ENCODE measurements at regions not wholly inside any gene's neighbourhood (a gene's known extent, or its start where the extent isn't known, plus 50 kb on each side); places are given as distances from the start of the nearest gene placed in this dataset.

- no peaks in the 10 kb centered on the region for H3K9me3 ChIP-seq (ENCODE audit: insufficient read depth in 2 of 2, low read depth in 1 of 2, low read length in 1 of 2)
- H3K23ac ChIP-seq (ENCODE audit: insufficient read length) = no peak overlapping the region
- H3K56ac ChIP-seq (replicated peaks; ENCODE audit: insufficient read length, low read depth, low read length) = no peak overlapping the region
- H3K9ac ChIP-seq (replicated peaks in 1 of 4; ENCODE audit: extremely low read depth in 1 of 4, low read depth in 3 of 4, low read length in 3 of 4) = no peak overlapping the region
- no peak overlapping the region for H2BK20ac ChIP-seq (ENCODE audit: low read length)
- no peak overlapping the region for H2BK15ac ChIP-seq (ENCODE audit: low read length)
- FAIRE-seq (no peak), DNase-seq (ENCODE audit: low read depth in 1 of 2, low spot score in 2 of 2) (no peak)
- H3K4me2 ChIP-seq (ENCODE audit: insufficient read depth in 1 of 2, low read depth in 2 of 2, low read length in 2 of 2) = no peak overlapping the region
- H3K27me3 ChIP-seq (replicated peaks in 1 of 4; ENCODE audit: control insufficient read depth in 3 of 4, extremely low read depth in 1 of 4, insufficient read depth in 3 of 4, low read length in 3 of 4) = no peaks in the 10 kb centered on the region
- POLR2A ChIA-PET (ENCODE audit: partially characterized antibody) = no interaction called here
- H4K91ac ChIP-seq (replicated peaks; ENCODE audit: insufficient read length, low read length) = no peak overlapping the region
- H2BK12ac ChIP-seq (ENCODE audit: low read depth, low read length) = no peak overlapping the region
- H4K5ac ChIP-seq (ENCODE audit: insufficient read length, low read depth, low read length) = no peak overlapping the region
- H3K4me3 ChIP-seq (ENCODE audit: extremely low read depth in 1 of 4, insufficient read depth in 2 of 4, low read depth in 3 of 4, low read length in 4 of 4) = no peak overlapping the region
- no peak overlapping the region for H2AFZ ChIP-seq (ENCODE audit: low read length)
- H3K4ac ChIP-seq (replicated peaks; ENCODE audit: insufficient read length, low read depth, low read length) = no peak overlapping the region
- no peak overlapping the region for H2AK5ac ChIP-seq (ENCODE audit: low read depth, low read length)
- H3K23me2 ChIP-seq (ENCODE audit: low read depth, low read length) = no peaks in the 10 kb centered on the region
- H3K36me3 ChIP-seq (ENCODE audit: control insufficient read depth in 2 of 4, insufficient read depth in 4 of 4, low read length in 3 of 4) = no peaks in the 10 kb centered on the region
- CTCF ChIA-PET (ENCODE audit: partially characterized antibody) = interaction anchor here (0.6 to 1.4 kb wide), 2 partner anchors 12 to 556 kb away, joined by 3 to 4 read pairs; no protein-coding TSS in a partner anchor
- TF ChIP-seq GTF2F1 (IDR thresholded peaks at IDR 0.05; ENCODE audit: borderline replicate concordance, low read depth, low read length) (no peak), TAF1 (IDR thresholded peaks at IDR 0.05; ENCODE audit: low read depth, low read length) (no peak), EP300 (IDR thresholded peaks at IDR 0.05; ENCODE audit: borderline replicate concordance in 1 of 2, low read depth in 2 of 2, low read length in 2 of 2) (no peak), CEBPB (IDR thresholded peaks at IDR 0.05; ENCODE audit: low read depth, low read length) (no peak), CBX8 (IDR thresholded peaks at IDR 0.05; ENCODE audit: borderline replicate concordance, low read depth, low read length) (no peak)
- TF ChIP-seq, protein P1, sequence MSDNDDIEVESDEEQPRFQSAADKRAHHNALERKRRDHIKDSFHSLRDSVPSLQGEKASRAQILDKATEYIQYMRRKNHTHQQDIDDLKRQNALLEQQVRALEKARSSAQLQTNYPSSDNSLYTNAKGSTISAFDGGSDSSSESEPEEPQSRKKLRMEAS (IDR thresholded peaks at IDR 0.05) = no peak
- TF ChIP-seq, protein P2, sequence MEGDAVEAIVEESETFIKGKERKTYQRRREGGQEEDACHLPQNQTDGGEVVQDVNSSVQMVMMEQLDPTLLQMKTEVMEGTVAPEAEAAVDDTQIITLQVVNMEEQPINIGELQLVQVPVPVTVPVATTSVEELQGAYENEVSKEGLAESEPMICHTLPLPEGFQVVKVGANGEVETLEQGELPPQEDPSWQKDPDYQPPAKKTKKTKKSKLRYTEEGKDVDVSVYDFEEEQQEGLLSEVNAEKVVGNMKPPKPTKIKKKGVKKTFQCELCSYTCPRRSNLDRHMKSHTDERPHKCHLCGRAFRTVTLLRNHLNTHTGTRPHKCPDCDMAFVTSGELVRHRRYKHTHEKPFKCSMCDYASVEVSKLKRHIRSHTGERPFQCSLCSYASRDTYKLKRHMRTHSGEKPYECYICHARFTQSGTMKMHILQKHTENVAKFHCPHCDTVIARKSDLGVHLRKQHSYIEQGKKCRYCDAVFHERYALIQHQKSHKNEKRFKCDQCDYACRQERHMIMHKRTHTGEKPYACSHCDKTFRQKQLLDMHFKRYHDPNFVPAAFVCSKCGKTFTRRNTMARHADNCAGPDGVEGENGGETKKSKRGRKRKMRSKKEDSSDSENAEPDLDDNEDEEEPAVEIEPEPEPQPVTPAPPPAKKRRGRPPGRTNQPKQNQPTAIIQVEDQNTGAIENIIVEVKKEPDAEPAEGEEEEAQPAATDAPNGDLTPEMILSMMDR (IDR thresholded peaks at IDR 0.05; ENCODE audit: control extremely low read depth in 1 of 3, insufficient read depth in 1 of 3, low read depth in 1 of 3, low read length in 3 of 3) = no peak
- TF ChIP-seq, protein P3, sequence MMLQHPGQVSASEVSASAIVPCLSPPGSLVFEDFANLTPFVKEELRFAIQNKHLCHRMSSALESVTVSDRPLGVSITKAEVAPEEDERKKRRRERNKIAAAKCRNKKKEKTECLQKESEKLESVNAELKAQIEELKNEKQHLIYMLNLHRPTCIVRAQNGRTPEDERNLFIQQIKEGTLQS (IDR thresholded peaks at IDR 0.05; ENCODE audit: insufficient read depth, low read depth, low read length) = no peak
- H3K79me1 ChIP-seq (ENCODE audit: low read depth, low read length) = no peaks in the 10 kb centered on the region
- no peak overlapping the region for H2BK5ac ChIP-seq (ENCODE audit: low read depth, low read length)
- no peak overlapping the region for H3K14ac ChIP-seq (ENCODE audit: insufficient read length)
- 84% methylated on average over 3 of the region's 3 CpGs; no CpG with 5 or more reads in 1 of the 2 experiments for whole genome bisulfite sequencing, 2 experiments (ENCODE audit: extremely low coverage in 1 of 2, insufficient coverage in 1 of 2, insufficient read length in 1 of 2, insufficient replicate concordance in 2 of 2, low coverage in 1 of 2, low lambda C conversion rate in 2 of 2, missing lambda C conversion rate in 1 of 2)
- H3K79me2 ChIP-seq (ENCODE audit: control insufficient read depth in 1 of 2, insufficient read depth in 2 of 2, low read length in 2 of 2) = no peaks in the 10 kb centered on the region
- no peak overlapping the region for H2BK120ac ChIP-seq (replicated peaks; ENCODE audit: low read depth, low read length)
- no peaks in the 10 kb centered on the region for H3K4me1 ChIP-seq (replicated peaks in 1 of 4; ENCODE audit: control insufficient read depth in 3 of 4, insufficient read depth in 4 of 4, low read length in 3 of 4)
- H3K27ac ChIP-seq (ENCODE audit: low read depth, low read length) = no peak overlapping the region
- H4K8ac ChIP-seq (ENCODE audit: extremely low read depth, insufficient read depth, low read length) = no peak overlapping the region
- H4K20me1 ChIP-seq (replicated peaks in 1 of 2; ENCODE audit: control insufficient read depth in 1 of 2, insufficient read depth in 2 of 2, low read length in 2 of 2) = no peaks in the 10 kb centered on the region
- H3K18ac ChIP-seq (ENCODE audit: extremely low read depth, low read length) = no peak overlapping the region
Measured at GRCh38 chr17:13957636-13958035, 111.7 kb upstream of the COX10 start.

Data from H1 (cell line).